Stimulated activated CD4-positive, alpha-beta T cell treated with anti-CD3 and anti-CD28 coated beads, TNF-alpha, amount 100 ng/mL, for 24 hours (primary cell): ENCODE measurements at regions not wholly inside any gene's neighbourhood (a gene's known extent, or its start where the extent isn't known, plus 50 kb on each side); places are given as distances from the start of the nearest gene placed in this dataset.

Experiments
- DNase-seq, 3 experiments: peaks; one replicate each; pipeline ENCODE4 v3.0.0-alpha.2; 2020; ENCODE audit warnings: low read depth in 3 of 3

DNA sequence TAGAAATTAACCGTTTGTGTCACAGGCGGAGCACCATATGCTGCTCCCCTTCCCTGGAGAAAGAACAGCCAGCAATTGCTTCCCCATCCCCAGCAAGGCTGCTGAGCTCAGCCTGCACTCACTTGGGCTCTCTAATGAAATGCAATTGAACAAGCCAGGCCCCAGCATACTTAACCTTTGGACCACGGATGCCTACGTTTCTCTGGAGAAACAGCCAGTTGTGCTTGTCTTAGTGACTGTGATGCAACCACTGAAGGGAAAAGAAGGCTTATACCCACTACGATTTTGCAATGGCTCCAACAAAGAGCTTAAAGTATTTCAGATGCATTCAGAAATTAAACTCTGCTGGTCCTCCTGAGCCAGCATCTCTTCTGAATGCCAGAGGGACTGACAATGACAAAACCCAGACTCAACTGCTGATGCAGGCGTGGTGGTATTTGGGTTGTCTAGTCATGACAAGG, 51.3 kb upstream of the SESN3 start:
- DNase-seq, result no peak
